GM19099 (cell line): ENCODE measurements at regions not wholly inside any gene's neighbourhood (a gene's known extent, or its start where the extent isn't known, plus 50 kb on each side); places are given as distances from the start of the nearest gene placed in this dataset.

ENCODE experiments used
- POLR2A ChIP-seq: IDR thresholded peaks from 3 replicates; pipeline ENCODE4 v1.6.1; 2011; ENCODE audit warnings: low read depth; ENCODE audit not compliant: insufficient read length; ENCODE audit errors: extremely low read depth

DNA sequence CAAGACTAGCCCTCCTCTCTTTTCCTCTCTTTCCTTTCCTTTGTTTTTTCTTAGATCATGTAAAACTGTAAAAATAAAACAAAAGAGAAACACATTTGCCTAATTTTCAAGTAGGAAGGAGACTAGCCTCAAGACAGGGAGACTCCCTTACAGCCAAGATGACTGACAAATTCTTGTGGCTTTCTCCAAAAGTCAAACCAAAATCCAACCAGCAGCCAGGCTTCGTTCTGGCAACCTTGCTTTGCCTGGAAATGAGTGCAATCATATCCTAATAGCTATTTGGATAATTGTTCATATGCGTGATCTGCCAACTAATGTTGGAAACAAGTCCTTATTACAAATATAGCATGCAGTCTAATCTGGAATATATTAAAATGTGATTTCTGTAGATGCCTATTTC is 868.9 kb upstream of the SOX9 start:
- no peak for TF ChIP-seq POLR2A

DNA sequence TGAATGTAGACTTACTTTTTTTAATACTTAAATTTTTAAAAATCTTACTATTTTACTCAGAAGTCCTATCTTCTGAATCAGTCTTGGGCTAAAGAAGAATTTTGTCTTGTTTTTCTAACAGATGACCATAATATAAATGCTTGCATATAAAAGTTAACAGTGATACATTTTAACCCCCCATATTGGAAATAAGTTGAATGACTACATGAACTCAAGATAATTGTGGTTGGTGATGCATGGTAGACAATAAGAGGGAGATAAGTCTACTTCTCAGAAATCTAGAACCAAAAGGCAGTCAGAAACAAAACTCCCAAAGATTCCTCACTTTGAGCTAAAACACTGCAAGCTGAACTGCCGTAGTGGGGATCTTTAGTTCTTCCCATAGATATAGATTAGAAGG is 868.4 kb upstream of the SOX9 start:
- TF ChIP-seq POLR2A = no peak

GRCh38 chr17:71257096-71257495 is 863.7 kb upstream of the SOX9 start:
- no peak for TF ChIP-seq POLR2A

GRCh38 chr17:71260366-71260940 is 860.4 kb upstream of the SOX9 start:
- TF ChIP-seq POLR2A = no peak

DNA sequence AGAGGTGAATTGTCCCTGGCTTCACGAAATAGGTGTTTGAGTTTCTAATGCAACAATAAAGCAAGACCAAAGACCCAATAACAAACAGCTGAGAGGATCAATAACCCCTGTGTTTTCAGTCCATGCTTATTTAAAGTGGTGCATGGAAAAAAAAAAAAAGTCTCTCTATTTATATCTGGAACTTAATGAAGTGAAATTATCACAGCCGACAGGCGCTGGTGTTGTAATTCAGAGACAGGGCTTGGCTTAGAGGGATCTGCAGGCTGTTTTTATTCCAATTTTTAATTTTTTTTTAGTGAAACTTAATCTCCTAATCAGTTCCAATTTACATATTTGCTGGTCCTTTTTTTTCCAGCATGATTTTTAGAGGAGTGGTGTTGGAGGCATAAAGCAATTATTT is 858.2 kb upstream of the SOX9 start:
- TF ChIP-seq POLR2A = no peak

DNA sequence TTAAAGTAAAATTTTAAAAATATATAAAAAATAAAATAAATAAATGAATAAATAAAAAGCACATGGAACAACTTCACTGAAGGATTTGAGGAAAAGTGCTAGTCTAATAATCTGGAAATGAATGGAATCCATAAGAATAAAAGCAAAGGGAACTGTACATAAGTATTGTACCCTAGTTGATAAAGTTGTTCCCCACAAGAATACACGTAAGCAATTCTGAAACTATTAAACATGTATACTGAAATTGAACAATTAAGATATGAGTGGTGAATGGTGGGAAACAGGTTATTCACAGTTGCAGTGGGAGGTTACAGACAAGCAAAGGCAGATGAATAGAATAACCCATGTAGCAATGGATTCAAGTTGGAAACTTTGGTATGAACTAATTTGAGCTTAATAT is 853.2 kb upstream of the SOX9 start:
- no peak for TF ChIP-seq POLR2A

- TF ChIP-seq POLR2A = no peak
These were observed 851.6 kb upstream of the SOX9 start for GRCh38 chr17:71269201-71269600.

GRCh38 chr17:71273441-71273840 is 847.4 kb upstream of the SOX9 start:
- no peak for TF ChIP-seq POLR2A

GRCh38 chr17:71276079-71276478 is 844.7 kb upstream of the SOX9 start:
- no peak for TF ChIP-seq POLR2A

DNA sequence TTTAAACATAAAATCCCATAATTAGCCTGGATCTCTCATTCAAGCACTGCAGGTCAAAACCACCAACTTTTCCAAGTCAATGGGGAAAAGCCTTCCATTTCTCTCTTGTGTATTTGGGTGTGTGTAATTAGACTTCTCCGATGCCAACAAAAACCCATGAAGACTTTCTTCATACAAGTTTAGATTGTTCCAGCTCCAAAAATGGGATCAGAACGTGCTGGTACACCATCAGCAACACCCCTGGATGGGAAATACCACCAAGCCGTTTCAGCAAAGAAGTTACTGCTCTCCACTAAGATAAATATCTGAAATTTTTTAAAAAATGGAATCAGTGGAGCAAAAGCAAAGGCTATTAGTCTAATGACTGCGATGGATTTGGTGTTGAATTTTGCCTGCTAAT is 837.3 kb upstream of the SOX9 start:
- TF ChIP-seq POLR2A = no peak

DNA sequence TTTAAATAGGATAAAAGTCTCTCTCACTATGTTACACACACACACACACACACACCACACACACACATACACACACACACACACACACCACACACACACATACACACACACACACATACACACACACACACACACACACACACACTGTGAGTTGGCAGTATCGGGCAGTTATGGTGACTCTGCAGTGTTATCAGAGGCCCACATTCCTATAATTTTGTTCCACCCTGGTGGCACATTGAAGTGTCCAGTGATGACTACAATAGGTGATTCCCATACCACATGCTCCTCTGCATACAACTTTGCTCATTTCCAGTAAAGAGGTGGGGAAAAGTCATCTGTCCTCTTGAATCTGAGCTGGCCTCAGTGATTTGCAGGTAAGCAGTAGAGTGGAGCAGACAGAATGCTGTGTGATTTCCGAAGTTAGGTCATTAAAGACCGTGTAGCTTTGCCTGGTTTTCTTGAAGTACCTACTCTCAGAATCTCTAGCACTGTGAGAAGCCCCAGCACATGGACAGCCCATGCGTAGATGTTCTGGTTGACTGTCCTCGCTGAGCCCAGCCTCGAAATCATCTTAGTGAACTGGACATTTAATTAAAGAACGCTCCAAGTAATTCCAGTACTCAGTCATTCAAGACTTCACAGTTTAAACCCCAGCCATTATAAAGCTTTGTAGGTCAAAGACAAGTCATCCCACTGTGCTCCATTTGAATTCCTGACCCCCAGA is 836.6 kb upstream of the SOX9 start:
- TF ChIP-seq POLR2A = no peak

- TF ChIP-seq POLR2A = no peak
These were observed 834.2 kb upstream of the SOX9 start for GRCh38 chr17:71286625-71287024.

GRCh38 chr17:71287071-71287823 is 833.6 kb upstream of the SOX9 start:
- no peak for TF ChIP-seq POLR2A

DNA sequence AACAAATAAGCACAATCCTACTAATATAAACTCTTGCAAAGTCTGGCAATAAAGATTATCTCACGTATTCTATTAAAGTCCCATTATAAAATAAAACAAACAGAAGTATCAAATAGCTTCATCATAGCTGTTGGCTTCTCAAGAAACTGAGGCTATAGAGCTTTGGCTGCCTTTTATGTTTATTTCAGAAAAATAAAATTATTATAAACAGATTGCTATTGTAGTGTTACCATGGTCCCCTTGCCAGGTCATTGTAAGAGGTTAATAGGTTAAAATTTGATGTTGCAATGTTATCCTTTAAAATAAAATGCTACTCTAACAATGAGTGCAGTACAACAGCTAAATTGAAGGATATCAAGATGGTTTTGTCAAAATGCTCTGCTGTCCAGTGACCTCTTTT is 828.8 kb upstream of the SOX9 start:
- TF ChIP-seq POLR2A = no peak

GRCh38 chr17:71296005-71296404 is 824.8 kb upstream of the SOX9 start:
- TF ChIP-seq POLR2A = no peak

- TF ChIP-seq POLR2A = no peak
These were observed 819.8 kb upstream of the SOX9 start for GRCh38 chr17:71301063-71301462.
